C4-2B (cell line): ENCODE measurements at regions not wholly inside any gene's neighbourhood (a gene's known extent, or its start where the extent isn't known, plus 50 kb on each side); places are given as distances from the start of the nearest gene placed in this dataset.

Source experiments
- H3K27ac ChIP-seq: fragments of 450-650 bp; 2 replicates; pipeline ENCODE4 v1.5.1; 2017
- CTCF ChIP-seq: fragments of 450-650 bp; conservative IDR thresholded peaks from 2 replicates; pipeline ENCODE4 v1.5.1; 2017; ENCODE audit warnings: mild to moderate bottlenecking
- ZFX ChIP-seq: fragments of 450-650 bp; IDR thresholded peaks from 2 replicates; pipeline ENCODE4 v1.6.1; 2017

- TF ChIP-seq CTCF: no peak
- no peak for TF ChIP-seq ZFX
- no peak overlapping the region for H3K27ac ChIP-seq
These were observed 421.3 kb downstream of the LPIN1 start for GRCh38 chr2:12167525-12168317.

GRCh38 chr2:12168354-12168753 lies 421.9 kb downstream of the LPIN1 start:
- TF ChIP-seq ZFX: no peak
- TF ChIP-seq CTCF: no peak
- no peak overlapping the region for H3K27ac ChIP-seq

GRCh38 chr2:12168791-12169388 lies 422.5 kb downstream of the LPIN1 start:
- no peak overlapping the region for H3K27ac ChIP-seq

GRCh38 chr2:12169721-12170120 lies 423.3 kb downstream of the LPIN1 start:
- TF ChIP-seq ZFX: no peak
- H3K27ac ChIP-seq: no peak overlapping the region

More at GRCh38 chr2:12168791-12169388, 422.5 kb downstream of the LPIN1 start:
- no peak for TF ChIP-seq CTCF
- no peak for TF ChIP-seq ZFX

- H3K27ac ChIP-seq: no peak overlapping the region
- no peak for TF ChIP-seq CTCF
- no peak for TF ChIP-seq ZFX
These were observed 423.7 kb downstream of the LPIN1 start for GRCh38 chr2:12170121-12170520.

GRCh38 chr2:12173271-12173942 lies 427.0 kb downstream of the LPIN1 start:
- TF ChIP-seq ZFX (no peak), CTCF (peak; percentile 15; the same call in 1 of the 2 replicates)
- no peak overlapping the region for H3K27ac ChIP-seq

GRCh38 chr2:12173943-12174340 lies 427.5 kb downstream of the LPIN1 start:
- no peak for TF ChIP-seq CTCF
- no peak for TF ChIP-seq ZFX
- no peak overlapping the region for H3K27ac ChIP-seq
